ENCODE measurements at regions not wholly inside any gene's neighbourhood (a gene's known extent, or its start where the extent isn't known, plus 50 kb on each side); places are given as distances from the start of the nearest gene placed in this dataset.

- no peak overlapping the region for H3K27ac ChIP-seq (ENCODE audit: low read length)
- H3K27me3 ChIP-seq (ENCODE audit: low read depth, low read length): no peaks in the 10 kb centered on the region
- H3K9me3 ChIP-seq (ENCODE audit: insufficient read depth, low read length): no peaks in the 10 kb centered on the region
- no peaks in the 10 kb centered on the region for H3K79me2 ChIP-seq (ENCODE audit: low read length)
- H2AFZ ChIP-seq (ENCODE audit: low read depth, low read length): no peak overlapping the region
- no peaks in the 10 kb centered on the region for H3K36me3 ChIP-seq (replicated peaks; ENCODE audit: low read depth, low read length)
- no peaks in the 10 kb centered on the region for H4K20me1 ChIP-seq (ENCODE audit: insufficient read depth, low read length)
- TF ChIP-seq EZH2phosphoT487 (IDR thresholded peaks at IDR 0.05; ENCODE audit: low read depth): no peak
- TF ChIP-seq CTCF (IDR thresholded peaks at IDR 0.05; ENCODE audit: low read depth, low read length): no peak
- no peak overlapping the region for H3K4me3 ChIP-seq (ENCODE audit: low read length)
- no peaks in the 10 kb centered on the region for H3K4me1 ChIP-seq (ENCODE audit: low read length)
- no peak overlapping the region for H3K9ac ChIP-seq (ENCODE audit: low read length)
- no peak overlapping the region for H3K4me2 ChIP-seq (ENCODE audit: low read length)
Observed at GRCh38 chr11:23755769-23756168, 741.1 kb upstream of the LUZP2 start.

- no peaks in the 10 kb centered on the region for H3K27me3 ChIP-seq (ENCODE audit: low read depth, low read length)
- no peaks in the 10 kb centered on the region for H4K20me1 ChIP-seq (ENCODE audit: insufficient read depth, low read length)
- no peak overlapping the region for H3K9ac ChIP-seq (ENCODE audit: low read length)
- H3K79me2 ChIP-seq (ENCODE audit: low read length): no peaks in the 10 kb centered on the region
- no peak overlapping the region for H3K27ac ChIP-seq (ENCODE audit: low read length)
- no peak overlapping the region for H2AFZ ChIP-seq (ENCODE audit: low read depth, low read length)
- H3K4me1 ChIP-seq (ENCODE audit: low read length): no peaks in the 10 kb centered on the region
- TF ChIP-seq CTCF (IDR thresholded peaks at IDR 0.05; ENCODE audit: low read depth, low read length) (no peak), EZH2phosphoT487 (IDR thresholded peaks at IDR 0.05; ENCODE audit: low read depth) (no peak)
- no peaks in the 10 kb centered on the region for H3K36me3 ChIP-seq (replicated peaks; ENCODE audit: low read depth, low read length)
- no peak overlapping the region for H3K4me3 ChIP-seq (ENCODE audit: low read length)
- no peaks in the 10 kb centered on the region for H3K9me3 ChIP-seq (ENCODE audit: insufficient read depth, low read length)
- no peak overlapping the region for H3K4me2 ChIP-seq (ENCODE audit: low read length)
Observed at GRCh38 chr11:23759489-23759888, 737.4 kb upstream of the LUZP2 start.

DNA sequence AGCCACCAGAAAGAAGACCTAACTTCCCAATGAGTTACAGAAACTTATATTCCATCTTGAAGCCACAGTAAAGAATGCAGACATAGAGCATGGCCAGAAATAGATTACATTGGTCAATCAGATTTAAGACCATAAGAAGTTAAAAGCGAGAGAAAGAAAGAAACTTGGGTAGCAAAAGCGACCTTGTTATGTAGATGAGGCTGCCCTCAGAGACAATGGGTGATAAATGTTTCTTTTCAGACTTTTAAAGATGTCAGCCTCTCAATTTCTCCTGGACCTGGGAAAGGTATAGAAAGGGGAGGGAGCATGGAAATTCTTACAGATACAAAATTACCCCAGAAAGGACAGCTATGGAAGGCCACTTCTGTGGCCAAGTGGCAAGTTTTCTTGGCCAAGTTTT, 732.6 kb upstream of the LUZP2 start:
- peaks cover 7% of the 10 kb centered on the region; the same call in 1 of the 2 replicates for H3K9me3 ChIP-seq (ENCODE audit: insufficient read depth, low read length)
- H3K4me3 ChIP-seq (ENCODE audit: low read length): no peak overlapping the region
- no peak overlapping the region for H3K4me2 ChIP-seq (ENCODE audit: low read length)
- H3K9ac ChIP-seq (ENCODE audit: low read length): no peak overlapping the region
- no peaks in the 10 kb centered on the region for H3K4me1 ChIP-seq (ENCODE audit: low read length)
- TF ChIP-seq CTCF (IDR thresholded peaks at IDR 0.05; ENCODE audit: low read depth, low read length): no peak
- TF ChIP-seq EZH2phosphoT487 (IDR thresholded peaks at IDR 0.05; ENCODE audit: low read depth): no peak
- H3K27ac ChIP-seq (ENCODE audit: low read length): no peak overlapping the region
- H4K20me1 ChIP-seq (ENCODE audit: insufficient read depth, low read length): no peaks in the 10 kb centered on the region
- no peaks in the 10 kb centered on the region for H3K27me3 ChIP-seq (ENCODE audit: low read depth, low read length)
- H2AFZ ChIP-seq (ENCODE audit: low read depth, low read length): no peak overlapping the region
- no peaks in the 10 kb centered on the region for H3K36me3 ChIP-seq (replicated peaks; ENCODE audit: low read depth, low read length)
- no peaks in the 10 kb centered on the region for H3K79me2 ChIP-seq (ENCODE audit: low read length)

- Histone ChIP-seq H3K27me3 (ENCODE audit: low read depth, low read length) (no peaks in the 10 kb centered on the region), H3K4me1 (ENCODE audit: low read length) (no peaks in the 10 kb centered on the region), H3K79me2 (ENCODE audit: low read length) (no peaks in the 10 kb centered on the region), H3K36me3 (replicated peaks; ENCODE audit: low read depth, low read length) (no peaks in the 10 kb centered on the region), H3K9ac (ENCODE audit: low read length) (no peak overlapping the region), H3K9me3 (ENCODE audit: insufficient read depth, low read length) (peaks cover 14% of the 10 kb centered on the region), H3K27ac (ENCODE audit: low read length) (no peak overlapping the region), H3K4me2 (ENCODE audit: low read length) (no peak overlapping the region), H3K4me3 (ENCODE audit: low read length) (no peak overlapping the region), H4K20me1 (ENCODE audit: insufficient read depth, low read length) (no peaks in the 10 kb centered on the region), H2AFZ (ENCODE audit: low read depth, low read length) (no peak overlapping the region)
- TF ChIP-seq CTCF (IDR thresholded peaks at IDR 0.05; ENCODE audit: low read depth, low read length) (no peak), EZH2phosphoT487 (IDR thresholded peaks at IDR 0.05; ENCODE audit: low read depth) (no peak)
Observed at GRCh38 chr11:23765682-23766252, 731.1 kb upstream of the LUZP2 start.
